HG03342 (cell line): ENCODE measurements at regions not wholly inside any gene's neighbourhood (a gene's known extent, or its start where the extent isn't known, plus 50 kb on each side); places are given as distances from the start of the nearest gene placed in this dataset.

Experiments
- ATAC-seq: cut with Tn5 transposase; IDR thresholded peaks from one replicate; pipeline ENCODE4 v1.9.1; 2021; ENCODE audit warnings: mild to moderate bottlenecking, moderate library complexity; ENCODE audit not compliant: unreplicated experiment

- no peak for ATAC-seq
These were observed 739.5 kb upstream of the EEF2KMT start for GRCh38 chr16:5837007-5837670.

GRCh38 chr16:5835876-5836275 lies 738.3 kb upstream of the EEF2KMT start:
- no peak for ATAC-seq

GRCh38 chr16:5826332-5826731 lies 728.7 kb upstream of the EEF2KMT start:
- no peak for ATAC-seq

- ATAC-seq = no peak
These were observed 722.9 kb upstream of the EEF2KMT start for GRCh38 chr16:5820472-5820871.

- ATAC-seq = no peak
These were observed 718.1 kb upstream of the EEF2KMT start for GRCh38 chr16:5815570-5816237.

DNA sequence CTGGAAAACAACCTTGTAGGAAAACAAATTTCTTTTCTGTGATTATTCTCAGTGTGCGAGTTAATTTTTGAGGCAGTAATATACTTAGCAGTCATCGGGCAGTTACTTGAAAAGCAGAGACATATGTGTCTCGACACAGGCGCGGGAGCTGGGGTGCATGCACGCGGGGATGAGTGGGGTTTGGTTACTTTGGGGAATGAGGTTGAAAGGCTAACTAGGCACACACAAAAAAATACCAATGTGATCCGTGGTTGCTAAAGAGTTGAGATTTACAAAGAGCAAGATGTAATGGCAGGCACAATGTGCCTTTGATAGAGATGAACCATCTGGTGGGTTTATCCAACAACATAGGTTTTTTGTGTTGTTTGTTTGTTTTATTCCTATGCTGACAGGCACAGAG lies 703.8 kb upstream of the EEF2KMT start:
- no peak for ATAC-seq

- no peak for ATAC-seq
These were observed 696.0 kb upstream of the EEF2KMT start for GRCh38 chr16:5793556-5793955.

DNA sequence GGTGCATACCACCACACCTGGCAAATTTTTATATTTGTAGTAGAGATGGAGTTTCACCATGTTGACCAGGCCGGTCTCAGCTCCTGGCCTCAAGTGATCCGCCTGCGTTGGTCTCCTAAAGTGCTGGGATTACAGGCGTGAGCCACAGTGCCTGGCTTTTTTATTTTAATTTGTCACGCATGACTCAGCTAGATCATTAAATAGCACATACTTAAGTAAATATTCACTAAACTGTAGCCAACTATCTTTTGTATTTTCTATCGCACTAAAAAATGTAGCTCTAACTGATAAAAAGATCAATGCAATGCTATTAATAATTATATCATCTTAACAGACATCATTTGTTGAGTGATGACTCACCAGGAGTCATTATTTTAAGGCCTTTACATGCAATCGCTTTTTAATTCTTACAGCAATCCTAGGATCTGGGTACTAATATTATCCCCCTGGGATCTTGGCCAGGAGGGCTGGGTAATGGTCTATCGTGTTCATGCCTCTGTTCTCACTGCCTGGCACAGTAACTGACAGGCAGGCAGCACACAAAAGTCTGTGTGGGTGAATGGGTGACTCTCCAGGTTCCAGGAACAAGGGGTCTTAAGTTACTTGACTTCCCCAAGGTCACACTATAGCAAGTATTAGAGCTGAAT lies 693.5 kb upstream of the EEF2KMT start:
- no peak for ATAC-seq

GRCh38 chr16:5790512-5790911 lies 692.9 kb upstream of the EEF2KMT start:
- ATAC-seq = no peak

- no peak for ATAC-seq
These were observed 691.4 kb upstream of the EEF2KMT start for GRCh38 chr16:5789033-5789432.

- ATAC-seq = no peak
These were observed 683.8 kb upstream of the EEF2KMT start for GRCh38 chr16:5781436-5781835.

GRCh38 chr16:5776876-5777275 lies 679.3 kb upstream of the EEF2KMT start:
- no peak for ATAC-seq

GRCh38 chr16:5775916-5776315 lies 678.3 kb upstream of the EEF2KMT start:
- ATAC-seq = no peak

DNA sequence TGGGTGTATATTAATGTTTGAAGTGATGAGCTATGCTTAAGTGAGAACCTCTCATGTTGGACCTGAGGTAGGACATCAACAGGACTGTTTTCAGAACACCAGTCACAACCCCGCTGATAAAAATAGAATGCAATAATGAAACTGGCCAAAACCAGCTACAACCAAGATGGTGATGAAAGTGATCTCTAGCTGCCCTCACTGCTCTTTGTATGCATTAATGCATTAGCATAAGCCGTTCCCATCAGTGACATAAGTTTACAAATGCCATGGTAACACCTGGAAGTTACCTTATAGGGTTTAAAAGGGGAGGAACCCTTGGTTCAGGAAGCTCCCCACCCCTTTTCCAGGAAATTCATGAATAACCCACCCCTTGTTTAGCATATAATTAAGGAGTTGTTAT lies 672.5 kb upstream of the EEF2KMT start:
- ATAC-seq = no peak

- ATAC-seq = no peak
These were observed 671.9 kb upstream of the EEF2KMT start for GRCh38 chr16:5769513-5769912.

- ATAC-seq = no peak
These were observed 670.9 kb upstream of the EEF2KMT start for GRCh38 chr16:5768445-5768844.

DNA sequence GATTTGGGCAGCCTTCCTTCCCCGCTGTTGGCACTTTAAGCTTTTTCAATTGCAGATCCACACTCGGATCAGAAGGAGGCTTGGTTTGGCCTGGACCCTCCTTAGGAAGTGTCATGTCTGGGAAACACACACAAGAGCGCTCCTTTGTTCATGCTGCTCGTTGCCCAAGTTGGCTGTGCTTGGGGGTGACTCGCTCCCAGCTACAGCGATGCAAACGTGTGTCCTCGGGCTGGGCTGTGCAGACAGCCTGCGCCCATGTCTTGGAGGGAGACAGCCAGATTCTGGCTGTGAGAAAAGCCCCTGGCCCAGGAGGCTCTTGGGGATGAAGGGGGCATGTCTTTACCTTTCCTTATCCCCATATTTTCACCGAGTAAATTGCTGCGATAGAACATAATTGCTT lies 665.6 kb upstream of the EEF2KMT start:
- no peak for ATAC-seq

DNA sequence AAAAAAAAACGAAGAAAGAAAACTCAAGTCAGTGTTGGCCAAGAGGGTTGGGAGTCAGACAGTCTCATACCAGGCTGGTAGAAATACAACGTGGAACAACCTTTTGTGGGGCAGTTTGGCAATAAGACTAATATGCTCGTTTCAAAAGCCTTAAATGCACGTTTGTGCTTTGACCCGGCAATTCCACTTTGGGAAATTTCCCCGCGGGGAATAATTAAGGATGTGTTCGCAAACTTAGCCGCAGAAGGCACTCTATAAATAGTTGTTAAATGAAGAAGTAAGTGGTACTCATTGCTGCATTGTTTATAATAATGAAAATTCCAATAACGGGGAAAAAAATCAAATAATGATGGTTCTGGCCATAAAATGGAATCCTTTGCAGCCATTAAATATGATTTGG lies 664.8 kb upstream of the EEF2KMT start:
- ATAC-seq = no peak

DNA sequence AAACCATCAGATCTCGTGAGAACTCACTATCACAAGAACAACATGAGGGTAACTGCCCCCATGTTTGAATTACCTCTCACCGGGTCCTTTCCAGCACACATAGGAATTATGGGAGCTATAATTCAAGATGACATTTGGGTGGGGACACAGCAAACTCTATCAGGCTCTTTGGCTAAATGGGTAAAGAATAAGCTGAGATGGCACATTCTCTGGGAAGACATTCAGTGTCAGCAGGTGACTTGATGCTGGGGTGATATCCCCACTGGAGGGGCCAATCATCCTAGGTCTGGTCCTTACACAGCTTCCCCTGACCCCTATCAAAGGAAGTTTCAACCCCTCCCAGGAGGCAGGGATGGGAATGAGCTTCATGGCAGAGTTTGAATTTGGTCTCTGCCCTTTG lies 664.0 kb upstream of the EEF2KMT start:
- no peak for ATAC-seq

- ATAC-seq = no peak
These were observed 660.7 kb upstream of the EEF2KMT start for GRCh38 chr16:5758281-5758680.

GRCh38 chr16:5756969-5757368 lies 659.4 kb upstream of the EEF2KMT start:
- no peak for ATAC-seq

DNA sequence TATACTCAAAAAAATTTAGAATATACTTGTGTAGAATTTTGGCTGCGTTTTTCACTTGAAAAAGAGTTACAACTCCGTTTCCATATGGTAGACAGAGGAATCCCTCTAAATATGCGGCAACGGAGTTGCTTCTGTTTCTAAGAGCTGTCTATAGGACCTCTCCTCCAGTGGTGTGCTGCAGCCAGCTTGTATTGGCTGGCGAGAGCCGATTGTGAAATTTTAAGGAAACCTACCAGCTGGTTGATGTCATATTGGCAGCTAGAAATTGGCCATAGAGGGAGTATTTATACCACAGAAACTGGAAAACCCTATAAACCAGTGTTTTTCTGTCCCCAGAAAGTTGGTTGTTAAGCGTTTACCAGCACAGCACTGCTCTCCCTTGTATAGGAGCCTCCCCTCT lies 655.8 kb upstream of the EEF2KMT start:
- no peak for ATAC-seq
